Hypothalamus (tissue), 51 donors: ENCODE measurements at regions not wholly inside any gene's neighbourhood (a gene's known extent, or its start where the extent isn't known, plus 50 kb on each side); places are given as distances from the start of the nearest gene placed in this dataset.
A peak's percentile ranks its signal among the peaks of the same experiment; 100 is the strongest.

Experiments
- DNase-seq, 51 donors: peaks; one replicate each; lab custom pipeline; 2025; lab: John Stamatoyannopoulos, UW

- no peak for DNase-seq
These were observed 56.8 kb downstream of the IFNG start for GRCh38 chr12:68102731-68103130.

DNA sequence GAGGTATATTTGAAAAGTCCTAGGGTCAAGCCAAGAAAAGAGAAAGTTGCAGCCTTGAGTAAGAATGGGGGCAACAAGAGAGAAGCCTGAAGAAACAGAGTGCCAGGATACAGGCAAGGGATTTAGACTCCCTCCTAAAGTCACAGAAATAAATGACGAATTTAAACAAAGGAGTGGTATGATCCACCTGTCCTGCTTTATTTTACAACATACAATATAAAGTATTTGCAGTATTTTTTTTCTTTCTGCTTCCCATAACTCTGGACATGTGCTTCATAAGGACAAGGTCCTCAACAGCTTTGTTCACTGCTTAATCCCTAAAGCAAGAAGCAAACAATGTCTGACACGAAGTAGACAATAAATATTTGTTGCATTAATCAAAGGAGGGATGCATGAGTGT, 57.4 kb downstream of the IFNG start:
- no peak for DNase-seq

DNA sequence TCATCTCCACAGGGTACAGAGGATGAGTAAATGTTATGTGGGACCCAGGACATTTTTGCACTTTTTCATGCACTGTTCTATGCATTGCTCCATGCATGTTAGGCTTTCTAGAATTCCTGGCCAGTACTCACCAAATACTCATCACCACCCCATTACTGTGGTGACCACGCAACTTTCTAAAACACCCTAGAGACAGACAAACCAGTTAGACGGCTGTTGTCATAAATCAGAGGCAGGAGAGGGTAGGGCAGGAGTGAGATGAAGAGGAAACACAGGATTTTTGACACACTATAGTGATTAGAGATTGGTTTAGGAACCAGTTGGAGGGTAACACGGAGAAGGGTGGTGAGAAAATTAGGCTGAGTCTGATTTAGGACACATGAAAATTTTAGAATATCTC, 59.3 kb downstream of the IFNG start:
- DNase-seq: no peak

- DNase-seq: no peak
These were observed 60.6 kb downstream of the IFNG start for GRCh38 chr12:68098939-68099338.

- DNase-seq: no peak
These were observed 62.2 kb downstream of the IFNG start for GRCh38 chr12:68097386-68097785.

DNA sequence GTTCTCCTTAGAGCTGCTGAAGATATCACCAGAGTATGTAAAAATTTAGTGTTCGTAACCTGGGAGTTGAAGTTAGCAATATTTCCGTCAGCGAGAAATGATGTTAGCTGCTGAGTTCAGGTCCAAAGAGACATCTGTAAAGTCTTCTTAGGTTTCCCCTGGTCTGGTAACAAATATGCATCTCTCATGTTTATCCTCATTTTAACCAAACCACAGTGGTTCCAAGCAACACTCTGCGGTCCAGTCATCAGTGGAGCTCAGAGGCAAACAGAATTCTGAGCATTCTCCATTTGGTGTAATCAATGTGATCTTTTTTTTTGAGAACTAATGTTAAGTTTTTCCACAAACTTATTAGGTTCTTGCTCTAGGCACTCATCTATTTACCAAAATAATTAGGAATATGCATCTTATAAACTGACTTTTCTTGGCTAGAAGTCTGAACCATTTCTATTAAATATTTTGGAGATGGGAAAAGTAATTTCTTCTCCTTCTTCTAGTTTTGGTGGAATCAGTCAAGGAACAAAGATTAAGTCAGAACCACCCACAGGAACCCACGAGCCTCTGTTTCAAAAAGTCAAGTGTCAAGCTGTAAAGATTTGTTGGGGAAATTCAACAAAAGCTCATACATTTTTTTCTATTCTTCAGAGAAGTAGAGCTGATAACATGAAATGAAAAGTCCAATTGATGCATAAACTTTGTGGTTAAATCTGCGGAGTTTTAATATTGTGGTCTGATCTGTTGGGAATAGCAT, 64.7 kb downstream of the IFNG start:
- peak in 1 of 51 donors; percentile 5 for DNase-seq

- no peak for DNase-seq
These were observed 65.3 kb downstream of the IFNG start for GRCh38 chr12:68094195-68094594.

DNA sequence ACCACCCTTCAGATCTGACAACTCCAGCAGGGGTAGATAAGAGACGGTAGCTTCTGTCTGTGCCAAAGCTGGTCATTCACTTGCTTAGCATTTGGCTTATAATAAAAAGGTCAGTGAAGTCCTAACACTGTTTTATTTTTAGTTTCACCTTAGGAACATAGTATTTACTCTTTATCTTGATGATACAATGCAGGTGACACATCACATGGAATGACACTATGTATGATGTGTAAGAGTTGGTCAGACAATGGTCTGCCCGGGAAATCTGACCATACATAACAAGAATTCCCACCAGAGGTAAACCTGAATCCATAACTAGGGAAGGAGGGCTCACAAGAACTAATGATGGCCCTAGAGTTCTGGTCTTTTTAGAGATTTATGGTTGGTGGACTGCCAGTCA, 66.6 kb downstream of the IFNG start:
- DNase-seq: no peak

- no peak for DNase-seq
These were observed 70.4 kb downstream of the IFNG start for GRCh38 chr12:68089101-68089500.

- DNase-seq: no peak
These were observed 73.4 kb downstream of the IFNG start for GRCh38 chr12:68086019-68086603.

DNA sequence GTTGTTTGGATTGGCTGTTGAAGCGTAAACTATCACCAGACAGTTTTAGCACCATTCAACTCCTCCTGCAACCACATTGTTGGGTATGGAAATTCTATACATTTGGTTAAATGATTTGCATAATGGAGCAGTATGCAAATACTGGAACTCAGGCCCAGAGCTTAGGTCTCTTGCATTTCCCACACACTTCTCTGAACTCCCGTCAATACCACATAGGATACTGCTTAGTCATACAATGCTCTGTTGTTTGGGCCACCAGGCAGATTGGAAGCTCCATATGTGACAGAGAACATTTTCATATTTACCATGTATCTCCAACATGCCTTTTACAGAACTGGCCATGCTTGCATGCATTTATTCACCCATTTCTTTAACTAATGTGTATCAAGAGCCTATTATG, 78.0 kb downstream of the IFNG start:
- no peak for DNase-seq

- no peak for DNase-seq
These were observed 79.0 kb downstream of the IFNG start for GRCh38 chr12:68080577-68080976.

GRCh38 chr12:68078737-68079136, 80.8 kb downstream of the IFNG start:
- DNase-seq: no peak

GRCh38 chr12:68075416-68075815, 84.1 kb downstream of the IFNG start:
- DNase-seq: no peak

- no peak for DNase-seq
These were observed 85.1 kb downstream of the IFNG start for GRCh38 chr12:68074306-68075027.

DNA sequence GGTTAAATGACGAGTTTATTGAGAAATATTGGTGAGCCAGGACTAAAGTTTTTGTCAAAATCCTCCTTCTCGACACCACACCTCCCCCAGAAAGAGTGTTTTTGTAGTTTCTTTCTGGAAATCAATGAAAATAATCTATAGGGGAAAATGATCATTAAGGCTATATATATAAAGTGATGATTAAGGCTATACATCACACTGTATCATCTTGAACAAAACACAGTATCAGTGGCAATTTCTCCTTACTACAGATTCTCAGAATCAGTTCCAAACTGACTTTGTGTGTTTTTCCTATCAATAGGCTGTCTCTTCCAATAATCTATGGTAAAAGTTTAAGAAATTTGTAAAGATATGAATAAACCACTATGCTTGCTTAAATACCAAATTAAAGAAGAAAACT, 81.7 kb downstream of the IFNG-AS1 start:
- DNase-seq: no peak
